GM13976 (cell line): ENCODE measurements at regions not wholly inside any gene's neighbourhood (a gene's known extent, or its start where the extent isn't known, plus 50 kb on each side); places are given as distances from the start of the nearest gene placed in this dataset.

Experiments
- DNase-seq: peaks from one replicate; pipeline ENCODE4 v3.0.0; 2012; ENCODE audit warnings: low spot score
- CTCF ChIP-seq: IDR thresholded peaks from 2 replicates; pipeline ENCODE4 v1.5.1; 2012; ENCODE audit warnings: borderline replicate concordance, mild to moderate bottlenecking; ENCODE audit not compliant: insufficient read depth; ENCODE audit errors: extremely low read depth, missing control alignments, control extremely low read depth
- in situ Hi-C: fragments of 300-500 bp; cut with MboI; formaldehyde crosslinking; loops from one replicate; pipeline ENCODE4 v1.12.0; 2022; ENCODE audit warnings: low sequenced_read_pairs, mixed read lengths, inconsistent platforms; ENCODE audit not compliant: unreplicated experiment

GRCh38 chr12:23039834-23040233 is 414.9 kb downstream of the ETNK1 start:
- no peak for TF ChIP-seq CTCF
- DNase-seq: no peak
- in situ Hi-C loops: no loop called here

GRCh38 chr12:23041774-23042173 is 416.8 kb downstream of the ETNK1 start:
- TF ChIP-seq CTCF: no peak
- in situ Hi-C loops: no loop called here
- DNase-seq: no peak

GRCh38 chr12:23043646-23044045 is 418.7 kb downstream of the ETNK1 start:
- DNase-seq: no peak
- in situ Hi-C loops: no loop called here
- no peak for TF ChIP-seq CTCF

- TF ChIP-seq CTCF: no peak
- no peak for DNase-seq
- in situ Hi-C loops: no loop called here
Observed at GRCh38 chr12:23049180-23049579, 424.2 kb downstream of the ETNK1 start.

- TF ChIP-seq CTCF: peak; percentile 6
- no peak for DNase-seq
- in situ Hi-C loops: no loop called here
Observed at GRCh38 chr12:23055004-23055403, 430.0 kb downstream of the ETNK1 start.

GRCh38 chr12:23057571-23057970 is 432.6 kb downstream of the ETNK1 start:
- DNase-seq: no peak
- in situ Hi-C loops: no loop called here
- no peak for TF ChIP-seq CTCF

GRCh38 chr12:23060161-23060560 is 435.2 kb downstream of the ETNK1 start:
- no peak for DNase-seq
- in situ Hi-C loops: no loop called here
- TF ChIP-seq CTCF: no peak
